ENCODE measurements at regions not wholly inside any gene's neighbourhood (a gene's known extent, or its start where the extent isn't known, plus 50 kb on each side); places are given as distances from the start of the nearest gene placed in this dataset.

- TF ChIP-seq CTCF (IDR thresholded peaks at IDR 0.05; ENCODE audit: low read length) = no peak
- no peak for TF ChIP-seq EZH2 (optimal IDR thresholded peaks at IDR 0.05; ENCODE audit: low read depth, low read length)
Measured at GRCh38 chr18:51300912-51301311, 103.4 kb upstream of the MEX3C start.
